Heart left ventricle (tissue), 13 donors: ENCODE measurements at regions not wholly inside any gene's neighbourhood (a gene's known extent, or its start where the extent isn't known, plus 50 kb on each side); places are given as distances from the start of the nearest gene placed in this dataset.

Source experiments
- POLR2A ChIP-seq, 2 donors: fragments of 450-650 bp; IDR thresholded peaks; one replicate each; pipeline ENCODE4 v1.6.1; 2017; ENCODE audit warnings: antibody characterized with exemption in 2 of 2, mild to moderate bottlenecking in 2 of 2, moderate library complexity in 2 of 2
- TF ChIP-seq, protein P1 (sequence below), 12 donors: fragments of 200-600 bp; sonication (generic) in 4 of 12; IDR thresholded peaks; one replicate each; pipeline versions ENCODE4 v1.5.0 to v1.8.0; 2018 to 2022; ENCODE audit warnings: antibody characterized with exemption in 12 of 12, mild to moderate bottlenecking in 5 of 12
- donor health status: ischemic (EF 13 %, LVEDD 7.1; RV severe dilation, severe dysfunction).
- donor health status: DM: no; HTN: yes; CAD: no.
- donor health status: DM: no; HTN: no; CAD: no.
- donor health status: ischemic (EF 25% LVEDD 6.9; RV normal size, moderate dysfunction).
- donor health status: ischemic (EF 25% LVEDD 5.7; RV mildly dilated, moderate dysfunction).
- donor health status: ischemic (EF 35%, LVEDD 5.7; RV mildly dilated, moderate dysfunction).
- donor health status: nonischemic (EF 11% LVEDD 7.7; RV severe dilation, severe dysfunction).
- donor health status: DM: yes; HTN: yes; CAD: no.
- donor health status: PGD.
- donor health status: ischemic (EF 29% LVEDD 5.4; RV normal size, mild dysfunction).
- donor health status: nonischemic (EF 23%, LVEDD 6.1; RV moderate dilation, normal function).

GRCh38 chr14:54211551-54212308 is 185.1 kb upstream of the CDKN3 start:
- no peak for TF ChIP-seq POLR2A (IDR thresholded peaks at IDR 0.05)
- TF ChIP-seq, protein P1, sequence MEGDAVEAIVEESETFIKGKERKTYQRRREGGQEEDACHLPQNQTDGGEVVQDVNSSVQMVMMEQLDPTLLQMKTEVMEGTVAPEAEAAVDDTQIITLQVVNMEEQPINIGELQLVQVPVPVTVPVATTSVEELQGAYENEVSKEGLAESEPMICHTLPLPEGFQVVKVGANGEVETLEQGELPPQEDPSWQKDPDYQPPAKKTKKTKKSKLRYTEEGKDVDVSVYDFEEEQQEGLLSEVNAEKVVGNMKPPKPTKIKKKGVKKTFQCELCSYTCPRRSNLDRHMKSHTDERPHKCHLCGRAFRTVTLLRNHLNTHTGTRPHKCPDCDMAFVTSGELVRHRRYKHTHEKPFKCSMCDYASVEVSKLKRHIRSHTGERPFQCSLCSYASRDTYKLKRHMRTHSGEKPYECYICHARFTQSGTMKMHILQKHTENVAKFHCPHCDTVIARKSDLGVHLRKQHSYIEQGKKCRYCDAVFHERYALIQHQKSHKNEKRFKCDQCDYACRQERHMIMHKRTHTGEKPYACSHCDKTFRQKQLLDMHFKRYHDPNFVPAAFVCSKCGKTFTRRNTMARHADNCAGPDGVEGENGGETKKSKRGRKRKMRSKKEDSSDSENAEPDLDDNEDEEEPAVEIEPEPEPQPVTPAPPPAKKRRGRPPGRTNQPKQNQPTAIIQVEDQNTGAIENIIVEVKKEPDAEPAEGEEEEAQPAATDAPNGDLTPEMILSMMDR (IDR thresholded peaks at IDR 0.05) = no peak
